SJSA1 (cell line): ENCODE measurements at regions not wholly inside any gene's neighbourhood (a gene's known extent, or its start where the extent isn't known, plus 50 kb on each side); places are given as distances from the start of the nearest gene placed in this dataset.

ENCODE experiments used
- DNase-seq, 2 experiments: peaks; one replicate each; pipeline ENCODE4 v3.0.0-alpha.2; 2015 to 2020; ENCODE audit warnings: low spot score in 2 of 2, low read depth in 1 of 2
- H3K27ac ChIP-seq: fragments of 250-450 bp; sonication (Bioruptor Pico); 2 replicates; pipeline ENCODE4 v1.5.1; 2020; ENCODE audit warnings: mild to moderate bottlenecking, moderate library complexity
- H3K27me3 ChIP-seq: fragments of 250-450 bp; sonication (Bioruptor Pico); replicated peaks from 2 replicates; pipeline ENCODE4 v1.5.1; 2020; ENCODE audit warnings: mild to moderate bottlenecking, moderate library complexity
- H3K36me3 ChIP-seq: fragments of 250-450 bp; sonication (Bioruptor Pico); 2 replicates; pipeline ENCODE4 v1.5.1; 2020; ENCODE audit warnings: mild to moderate bottlenecking
- H3K4me1 ChIP-seq: fragments of 250-450 bp; sonication (Bioruptor Pico); replicated peaks from 2 replicates; pipeline ENCODE4 v1.6.1; 2021; ENCODE audit warnings: mild to moderate bottlenecking
- H3K4me3 ChIP-seq: fragments of 250-450 bp; sonication (Bioruptor Pico); 2 replicates; pipeline ENCODE4 v1.5.1; 2020; ENCODE audit warnings: mild to moderate bottlenecking
- H3K9me3 ChIP-seq: fragments of 250-450 bp; sonication (Bioruptor Pico); replicated peaks from 2 replicates; pipeline ENCODE4 v1.5.1; 2020; ENCODE audit warnings: mild to moderate bottlenecking

GRCh38 chr12:28898038-28898437 is 251.0 kb upstream of the FAR2 start:
- Histone ChIP-seq H3K27ac (no peak overlapping the region), H3K36me3 (no peaks in the 10 kb centered on the region), H3K4me1 (peaks cover 13% of the 10 kb centered on the region), H3K9me3 (peaks cover 10% of the 10 kb centered on the region), H3K4me3 (no peak overlapping the region), H3K27me3 (no peaks in the 10 kb centered on the region)
- DNase-seq, result no peak

GRCh38 chr12:28899951-28900350 is 249.1 kb upstream of the FAR2 start:
- Histone ChIP-seq H3K9me3 (peaks cover 10% of the 10 kb centered on the region), H3K4me1 (peaks cover 13% of the 10 kb centered on the region), H3K36me3 (no peaks in the 10 kb centered on the region), H3K4me3 (no peak overlapping the region), H3K27me3 (no peaks in the 10 kb centered on the region), H3K27ac (peak overlapping the region; percentile 87)
- peak; percentile 63 to 66 for DNase-seq

GRCh38 chr12:28905220-28905955 is 243.7 kb upstream of the FAR2 start:
- Histone ChIP-seq H3K4me1 (0 out of 2 replicates have a peak, but pooled peaks cover 3% of the 10 kb centered on the region), H3K4me3 (no peak overlapping the region), H3K9me3 (peaks cover 10% of the 10 kb centered on the region), H3K27me3 (no peaks in the 10 kb centered on the region), H3K27ac (no peak overlapping the region), H3K36me3 (no peaks in the 10 kb centered on the region)
- no peak for DNase-seq

GRCh38 chr12:28908646-28909045 is 240.4 kb upstream of the FAR2 start:
- no peak for DNase-seq
- H3K4me3 ChIP-seq, result no peak overlapping the region
- H3K27me3 ChIP-seq, result no peaks in the 10 kb centered on the region
- H3K36me3 ChIP-seq, result no peaks in the 10 kb centered on the region
- H3K4me1 ChIP-seq, result no peaks in the 10 kb centered on the region
- H3K9me3 ChIP-seq, result 0 out of 2 replicates have a peak, but pooled peaks cover 7% of the 10 kb centered on the region
- H3K27ac ChIP-seq, result no peak overlapping the region

GRCh38 chr12:28909291-28909690 is 239.8 kb upstream of the FAR2 start:
- DNase-seq, result no peak
- no peaks in the 10 kb centered on the region for H3K27me3 ChIP-seq
- H3K36me3 ChIP-seq, result no peaks in the 10 kb centered on the region
- H3K4me1 ChIP-seq, result no peaks in the 10 kb centered on the region
- no peak overlapping the region for H3K27ac ChIP-seq
- H3K9me3 ChIP-seq, result peaks cover 11% of the 10 kb centered on the region; the same call in 1 of the 2 replicates
- H3K4me3 ChIP-seq, result no peak overlapping the region

GRCh38 chr12:28925719-28926376 is 223.2 kb upstream of the FAR2 start:
- H3K9me3 ChIP-seq, result no peaks in the 10 kb centered on the region
- H3K36me3 ChIP-seq, result no peaks in the 10 kb centered on the region
- no peak overlapping the region for H3K4me3 ChIP-seq
- no peaks in the 10 kb centered on the region for H3K4me1 ChIP-seq
- no peak for DNase-seq
- H3K27me3 ChIP-seq, result no peaks in the 10 kb centered on the region
- no peak overlapping the region for H3K27ac ChIP-seq

GRCh38 chr12:28930704-28931103 is 218.4 kb upstream of the FAR2 start:
- H3K4me1 ChIP-seq, result no peaks in the 10 kb centered on the region
- no peak for DNase-seq
- no peaks in the 10 kb centered on the region for H3K9me3 ChIP-seq
- H3K4me3 ChIP-seq, result no peak overlapping the region
- no peaks in the 10 kb centered on the region for H3K36me3 ChIP-seq
- H3K27me3 ChIP-seq, result no peaks in the 10 kb centered on the region
- no peak overlapping the region for H3K27ac ChIP-seq

- Histone ChIP-seq H3K9me3 (no peaks in the 10 kb centered on the region), H3K4me1 (no peaks in the 10 kb centered on the region), H3K36me3 (no peaks in the 10 kb centered on the region), H3K4me3 (no peak overlapping the region), H3K27ac (no peak overlapping the region), H3K27me3 (no peaks in the 10 kb centered on the region)
- DNase-seq, result no peak
These were observed 215.9 kb upstream of the FAR2 start for GRCh38 chr12:28933176-28933575.

- Histone ChIP-seq H3K36me3 (no peaks in the 10 kb centered on the region), H3K27me3 (no peaks in the 10 kb centered on the region), H3K4me3 (no peak overlapping the region), H3K9me3 (no peaks in the 10 kb centered on the region), H3K4me1 (no peaks in the 10 kb centered on the region), H3K27ac (no peak overlapping the region)
- no peak for DNase-seq
These were observed 215.1 kb upstream of the FAR2 start for GRCh38 chr12:28933864-28934527.

GRCh38 chr12:28936221-28936620 is 212.9 kb upstream of the FAR2 start:
- no peaks in the 10 kb centered on the region for H3K27me3 ChIP-seq
- H3K27ac ChIP-seq, result no peak overlapping the region
- H3K4me3 ChIP-seq, result no peak overlapping the region
- no peaks in the 10 kb centered on the region for H3K9me3 ChIP-seq
- no peaks in the 10 kb centered on the region for H3K4me1 ChIP-seq
- H3K36me3 ChIP-seq, result no peaks in the 10 kb centered on the region
- DNase-seq, result no peak

GRCh38 chr12:28936711-28937110 is 212.4 kb upstream of the FAR2 start:
- Histone ChIP-seq H3K9me3 (no peaks in the 10 kb centered on the region), H3K27ac (no peak overlapping the region), H3K4me3 (no peak overlapping the region), H3K27me3 (no peaks in the 10 kb centered on the region), H3K4me1 (no peaks in the 10 kb centered on the region), H3K36me3 (no peaks in the 10 kb centered on the region)
- DNase-seq, result no peak

- Histone ChIP-seq H3K4me1 (no peaks in the 10 kb centered on the region), H3K36me3 (no peaks in the 10 kb centered on the region), H3K9me3 (no peaks in the 10 kb centered on the region), H3K4me3 (no peak overlapping the region), H3K27ac (no peak overlapping the region), H3K27me3 (no peaks in the 10 kb centered on the region)
- DNase-seq, result no peak
These were observed 211.9 kb upstream of the FAR2 start for GRCh38 chr12:28937196-28937595.

GRCh38 chr12:28938056-28938455 is 211.0 kb upstream of the FAR2 start:
- no peaks in the 10 kb centered on the region for H3K36me3 ChIP-seq
- H3K27me3 ChIP-seq, result no peaks in the 10 kb centered on the region
- no peak overlapping the region for H3K4me3 ChIP-seq
- no peaks in the 10 kb centered on the region for H3K4me1 ChIP-seq
- H3K27ac ChIP-seq, result no peak overlapping the region
- no peaks in the 10 kb centered on the region for H3K9me3 ChIP-seq
- DNase-seq, result no peak

GRCh38 chr12:28938581-28939235 is 210.4 kb upstream of the FAR2 start:
- no peak for DNase-seq
- no peak overlapping the region for H3K27ac ChIP-seq
- no peaks in the 10 kb centered on the region for H3K4me1 ChIP-seq
- H3K36me3 ChIP-seq, result no peaks in the 10 kb centered on the region
- no peak overlapping the region for H3K4me3 ChIP-seq
- H3K9me3 ChIP-seq, result no peaks in the 10 kb centered on the region
- no peaks in the 10 kb centered on the region for H3K27me3 ChIP-seq
